ENCODE measurements at regions not wholly inside any gene's neighbourhood (a gene's known extent, or its start where the extent isn't known, plus 50 kb on each side); places are given as distances from the start of the nearest gene placed in this dataset.

GRCh38 chr2:16314001-16314400 lies 351.6 kb downstream of the CYRIA start:
- DNase-seq, result no peak

- no peak for DNase-seq
Observed at GRCh38 chr2:16313235-16313975, 352.2 kb downstream of the CYRIA start.

- no peak for DNase-seq
Observed at GRCh38 chr2:16312771-16313170, 352.9 kb downstream of the CYRIA start.

- DNase-seq, result no peak
Observed at GRCh38 chr2:16311521-16312440, 353.9 kb downstream of the CYRIA start.

GRCh38 chr2:16308816-16309215 lies 356.8 kb downstream of the CYRIA start:
- no peak for DNase-seq

- DNase-seq, result no peak
Observed at GRCh38 chr2:16304876-16305590, 360.6 kb downstream of the CYRIA start.

GRCh38 chr2:16303761-16304160 lies 361.9 kb downstream of the CYRIA start:
- DNase-seq, result no peak

GRCh38 chr2:16303273-16303577 lies 362.4 kb downstream of the CYRIA start:
- DNase-seq, result no peak

- no peak for DNase-seq
Observed at GRCh38 chr2:16302431-16303272, 362.3 kb downstream of the MYCN start.

GRCh38 chr2:16301961-16302360 lies 361.6 kb downstream of the MYCN start:
- DNase-seq, result no peak

GRCh38 chr2:16298866-16299265 lies 358.5 kb downstream of the MYCN start:
- DNase-seq, result no peak

- no peak for DNase-seq
Observed at GRCh38 chr2:16296331-16297250, 356.2 kb downstream of the MYCN start.

GRCh38 chr2:16296038-16296290 lies 355.6 kb downstream of the MYCN start:
- no peak for DNase-seq

GRCh38 chr2:16294791-16295190 lies 354.4 kb downstream of the MYCN start:
- DNase-seq, result no peak

- DNase-seq, result no peak
Observed at GRCh38 chr2:16293871-16294270, 353.5 kb downstream of the MYCN start.

- DNase-seq, result no peak
Observed at GRCh38 chr2:16293398-16293797, 353.0 kb downstream of the MYCN start.

GRCh38 chr2:16291731-16292550 lies 351.6 kb downstream of the MYCN start:
- no peak for DNase-seq

- DNase-seq, result no peak
Observed at GRCh38 chr2:16291226-16291625, 350.9 kb downstream of the MYCN start.

GRCh38 chr2:16290311-16291020 lies 350.1 kb downstream of the MYCN start:
- no peak for DNase-seq
